ENCODE measurements at regions not wholly inside any gene's neighbourhood (a gene's known extent, or its start where the extent isn't known, plus 50 kb on each side); places are given as distances from the start of the nearest gene placed in this dataset.

GRCh38 chrX:124699876-124700275 is 353.5 kb downstream of the SH2D1A start:
- CTCF ChIA-PET = no interaction called here

GRCh38 chrX:124717537-124717936 is 371.2 kb downstream of the SH2D1A start:
- DNase-seq (ENCODE audit: low spot score) = no peak
- CTCF ChIA-PET = no interaction called here
- POLR2A ChIA-PET (ENCODE audit: low non-redundant PET) = no interaction called here
- no peak overlapping the region for H3K27ac ChIP-seq
- TF ChIP-seq CTCF (conservative IDR thresholded peaks at IDR 0.05; ENCODE audit: low read depth) = no peak

More at GRCh38 chrX:124699876-124700275, 353.5 kb downstream of the SH2D1A start:
- POLR2A ChIA-PET (ENCODE audit: low non-redundant PET) = no interaction called here
- no peak overlapping the region for H3K27ac ChIP-seq
- no peak for TF ChIP-seq CTCF (conservative IDR thresholded peaks at IDR 0.05; ENCODE audit: low read depth)
- no peak for DNase-seq (ENCODE audit: low spot score)

GRCh38 chrX:124719060-124719459 is 372.7 kb downstream of the SH2D1A start:
- CTCF ChIA-PET = no interaction called here
- DNase-seq (ENCODE audit: low spot score) = no peak
- no peak overlapping the region for H3K27ac ChIP-seq
- TF ChIP-seq CTCF (conservative IDR thresholded peaks at IDR 0.05; ENCODE audit: low read depth) = no peak
- POLR2A ChIA-PET (ENCODE audit: low non-redundant PET) = no interaction called here

GRCh38 chrX:124720532-124720931 is 374.2 kb downstream of the SH2D1A start:
- DNase-seq (ENCODE audit: low spot score) = no peak
- no peak for TF ChIP-seq CTCF (conservative IDR thresholded peaks at IDR 0.05; ENCODE audit: low read depth)
- CTCF ChIA-PET = no interaction called here
- POLR2A ChIA-PET (ENCODE audit: low non-redundant PET) = no interaction called here
- no peak overlapping the region for H3K27ac ChIP-seq

- no peak overlapping the region for H3K27ac ChIP-seq
- CTCF ChIA-PET = no interaction called here
- TF ChIP-seq CTCF (conservative IDR thresholded peaks at IDR 0.05; ENCODE audit: low read depth) = no peak
- DNase-seq (ENCODE audit: low spot score) = no peak
- POLR2A ChIA-PET (ENCODE audit: low non-redundant PET) = no interaction called here
Observed at GRCh38 chrX:124725502-124725901, 379.1 kb downstream of the SH2D1A start.

- ChIA-PET POLR2A (ENCODE audit: low non-redundant PET) (no interaction called here), CTCF (no interaction called here)
- H3K27ac ChIP-seq = no peak overlapping the region
- DNase-seq (ENCODE audit: low spot score) = no peak
- TF ChIP-seq CTCF (conservative IDR thresholded peaks at IDR 0.05; ENCODE audit: low read depth) = no peak
Observed at GRCh38 chrX:124726292-124726691, 379.9 kb downstream of the SH2D1A start.

- H3K27ac ChIP-seq = no peak overlapping the region
- no peak for TF ChIP-seq CTCF (conservative IDR thresholded peaks at IDR 0.05; ENCODE audit: low read depth)
- DNase-seq (ENCODE audit: low spot score) = no peak
- ChIA-PET POLR2A (ENCODE audit: low non-redundant PET) (no interaction called here), CTCF (no interaction called here)
Observed at GRCh38 chrX:124726881-124727280, 380.5 kb downstream of the SH2D1A start.
